HG02678 (cell line): ENCODE measurements at regions not wholly inside any gene's neighbourhood (a gene's known extent, or its start where the extent isn't known, plus 50 kb on each side); places are given as distances from the start of the nearest gene placed in this dataset.
"Not testable (repeated sequence)": the region's sequence is repeated elsewhere in the genome, so short reads cannot be mapped to it uniquely, and the experiment has no call there.

Experiments
- ATAC-seq: cut with Tn5 transposase; IDR thresholded peaks from one replicate; pipeline ENCODE4 v1.9.1; 2021; ENCODE audit warnings: mild to moderate bottlenecking, moderate library complexity; ENCODE audit not compliant: unreplicated experiment

GRCh38 chr5:57066924-57067596, 106.8 kb upstream of the GPBP1 start:
- no peak for ATAC-seq

- ATAC-seq, result no peak
Measured at GRCh38 chr5:57067597-57067924, 106.3 kb upstream of the GPBP1 start.

GRCh38 chr5:57069115-57069835, 104.6 kb upstream of the GPBP1 start:
- ATAC-seq, result no peak

GRCh38 chr5:57072218-57072892, 101.5 kb upstream of the GPBP1 start:
- ATAC-seq, result no peak

- no peak for ATAC-seq
Measured at GRCh38 chr5:57082441-57083067, 91.3 kb upstream of the GPBP1 start.

GRCh38 chr5:57085306-57086081, 88.4 kb upstream of the GPBP1 start:
- no peak for ATAC-seq

- ATAC-seq, result not testable (repeated sequence)
Measured at GRCh38 chr5:57087947-57088346, 85.9 kb upstream of the GPBP1 start.

GRCh38 chr5:57094753-57095683, 78.8 kb upstream of the GPBP1 start:
- ATAC-seq, result no peak

GRCh38 chr5:57097526-57097925, 76.3 kb upstream of the GPBP1 start:
- ATAC-seq, result no peak

GRCh38 chr5:57102189-57102904, 71.5 kb upstream of the GPBP1 start:
- ATAC-seq, result no peak

GRCh38 chr5:57102905-57103255, 71.0 kb upstream of the GPBP1 start:
- no peak for ATAC-seq

GRCh38 chr5:57103317-57103907, 70.4 kb upstream of the GPBP1 start:
- no peak for ATAC-seq

GRCh38 chr5:57106661-57107060, 67.2 kb upstream of the GPBP1 start:
- ATAC-seq, result no peak

GRCh38 chr5:57111993-57112392, 61.9 kb upstream of the GPBP1 start:
- ATAC-seq, result no peak

- no peak for ATAC-seq
Measured at GRCh38 chr5:57113481-57113880, 60.4 kb upstream of the GPBP1 start.

- ATAC-seq, result no peak
Measured at GRCh38 chr5:57117596-57117995, 56.3 kb upstream of the GPBP1 start.

- ATAC-seq, result no peak
Measured at GRCh38 chr5:57119031-57119430, 54.8 kb upstream of the GPBP1 start.

GRCh38 chr5:57124014-57124413, 49.8 kb upstream of the GPBP1 start:
- ATAC-seq, result no peak
